ENCODE measurements at regions not wholly inside any gene's neighbourhood (a gene's known extent, or its start where the extent isn't known, plus 50 kb on each side); places are given as distances from the start of the nearest gene placed in this dataset.

DNA sequence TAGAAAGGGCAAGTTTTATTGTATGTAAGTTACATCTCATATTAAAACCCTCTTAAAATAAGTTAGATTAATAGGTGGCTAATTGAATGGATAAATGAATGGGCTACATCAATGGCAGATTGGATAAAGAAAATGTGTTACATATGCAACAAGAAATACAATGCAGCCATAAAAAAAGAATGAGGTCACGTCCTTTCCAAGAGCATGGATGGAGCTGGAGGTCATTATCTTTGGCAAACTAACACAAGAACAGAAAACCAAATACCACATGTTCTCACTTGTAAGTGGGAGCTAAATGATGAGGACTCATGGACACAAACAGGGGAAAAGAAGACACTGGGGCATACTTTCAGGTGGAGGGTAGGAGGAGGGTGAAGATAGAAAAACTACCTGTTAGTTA, 182.2 kb upstream of the GNAI1 start:
- no peak for TF ChIP-seq EZH2 (IDR thresholded peaks at IDR 0.05; ENCODE audit: borderline replicate concordance, low read depth, low read length, severe bottlenecking)
- TF ChIP-seq, protein P1, sequence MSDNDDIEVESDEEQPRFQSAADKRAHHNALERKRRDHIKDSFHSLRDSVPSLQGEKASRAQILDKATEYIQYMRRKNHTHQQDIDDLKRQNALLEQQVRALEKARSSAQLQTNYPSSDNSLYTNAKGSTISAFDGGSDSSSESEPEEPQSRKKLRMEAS (IDR thresholded peaks at IDR 0.05; ENCODE audit: insufficient read depth, insufficient read length) = no peak
- TF ChIP-seq, protein P2, sequence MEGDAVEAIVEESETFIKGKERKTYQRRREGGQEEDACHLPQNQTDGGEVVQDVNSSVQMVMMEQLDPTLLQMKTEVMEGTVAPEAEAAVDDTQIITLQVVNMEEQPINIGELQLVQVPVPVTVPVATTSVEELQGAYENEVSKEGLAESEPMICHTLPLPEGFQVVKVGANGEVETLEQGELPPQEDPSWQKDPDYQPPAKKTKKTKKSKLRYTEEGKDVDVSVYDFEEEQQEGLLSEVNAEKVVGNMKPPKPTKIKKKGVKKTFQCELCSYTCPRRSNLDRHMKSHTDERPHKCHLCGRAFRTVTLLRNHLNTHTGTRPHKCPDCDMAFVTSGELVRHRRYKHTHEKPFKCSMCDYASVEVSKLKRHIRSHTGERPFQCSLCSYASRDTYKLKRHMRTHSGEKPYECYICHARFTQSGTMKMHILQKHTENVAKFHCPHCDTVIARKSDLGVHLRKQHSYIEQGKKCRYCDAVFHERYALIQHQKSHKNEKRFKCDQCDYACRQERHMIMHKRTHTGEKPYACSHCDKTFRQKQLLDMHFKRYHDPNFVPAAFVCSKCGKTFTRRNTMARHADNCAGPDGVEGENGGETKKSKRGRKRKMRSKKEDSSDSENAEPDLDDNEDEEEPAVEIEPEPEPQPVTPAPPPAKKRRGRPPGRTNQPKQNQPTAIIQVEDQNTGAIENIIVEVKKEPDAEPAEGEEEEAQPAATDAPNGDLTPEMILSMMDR (IDR thresholded peaks at IDR 0.05; ENCODE audit: extremely low read depth in 1 of 2, insufficient read depth in 1 of 2, low read depth in 1 of 2, low read length in 2 of 2) = no peak

Measured in endothelial cell of umbilical vein (primary cell).